HepG2 (cell line): ENCODE measurements at regions not wholly inside any gene's neighbourhood (a gene's known extent, or its start where the extent isn't known, plus 50 kb on each side); places are given as distances from the start of the nearest gene placed in this dataset.

Source experiments
- ATAC-seq: fragments of 200-7000 bp; cut with Tn5 transposase; 3 replicates; pipeline ENCODE4 v1.9.1; 2020; ENCODE audit warnings: mild to moderate bottlenecking, moderate library complexity
- BruUV-seq: library from RNA; stranded (reverse); fragments of 400-500 nt; replicated peaks from 2 replicates; lab custom pipeline; 2021; lab: Mats Ljungman, UMichigan
- CTCF ChIA-PET: fragments of 300-600 bp; formaldehyde crosslinking; extraction: SDS; loops from one replicate; lab custom pipeline; 2021; ENCODE audit warnings: low total read pairs, inconsistent platforms, low intra/inter-chr PET ratio; lab: Yijun Ruan, JAX
- POLR2A ChIA-PET: fragments of 350-600 bp; sonication (Branson Sonifier 250); formaldehyde crosslinking; loops from one replicate; lab custom pipeline; 2020; ENCODE audit warnings: antibody characterized with exemption, inconsistent platforms; lab: Yijun Ruan, JAX
- DNase-seq: peaks from one replicate; pipeline ENCODE4 v3.0.0-alpha.2; 2015; ENCODE audit warnings: low spot score
- FAIRE-seq: peaks from 3 replicates; lab custom pipeline; 2011; peaks lifted over from hg19 to GRCh38; lab: Jason Lieb, UNC
- H2AFZ ChIP-seq: one replicate; pipeline ENCODE4 v1.6.1; 2011; ENCODE audit warnings: low read length, inconsistent platforms
- H3K27ac ChIP-seq: fragments of 300-600 bp; 3 replicates; pipeline ENCODE4 v1.8.0; 2011; ENCODE audit warnings: mixed run types, mild to moderate bottlenecking, mixed read lengths, low read length, inconsistent platforms; ENCODE audit not compliant: insufficient read depth; ENCODE audit errors: extremely low read length
- H3K27me3 ChIP-seq, 2 experiments: fragments of 200-600 bp in 1 of 2; 2 replicates in 1 of 2; 3 replicates in 1 of 2; pipeline versions ENCODE4 v1.6.0 to v1.8.0; 2011; ENCODE audit warnings: low read length in 2 of 2, mild to moderate bottlenecking in 2 of 2, moderate library complexity in 2 of 2, inconsistent platforms in 1 of 2; ENCODE audit not compliant: insufficient read depth in 2 of 2, control insufficient read depth in 1 of 2
- H3K36me3 ChIP-seq, 2 experiments: fragments of 200-600 bp in 1 of 2; replicated peaks in 1 of 2; 2 replicates in 1 of 2; 3 replicates in 1 of 2; pipeline versions ENCODE4 v1.5.1 to v1.8.0; 2011; ENCODE audit warnings: low read length in 2 of 2, inconsistent platforms in 1 of 2; ENCODE audit not compliant: insufficient read depth in 2 of 2, control insufficient read depth in 1 of 2
- H3K4me1 ChIP-seq: 2 replicates; pipeline ENCODE4 v1.5.1; 2012; ENCODE audit warnings: low read length, inconsistent platforms; ENCODE audit not compliant: insufficient read depth
- H3K4me2 ChIP-seq: 2 replicates; pipeline ENCODE4 v1.6.0; 2011; ENCODE audit warnings: low read depth, low read length, inconsistent platforms
- H3K4me3 ChIP-seq, 3 experiments: fragments of 200-600 bp in 1 of 3; sonication (generic), shearing (Covaris generic) in 1 of 3; replicated peaks in 1 of 3; 2 replicates each; pipeline ENCODE4 v1.5.1; 2011 to 2016; ENCODE audit warnings: low read length in 3 of 3, inconsistent platforms in 2 of 3, low read depth in 2 of 3, mild to moderate bottlenecking in 2 of 3, control low read depth in 1 of 3, mixed read lengths in 1 of 3; ENCODE audit not compliant: insufficient read depth in 1 of 3
- H3K79me2 ChIP-seq: one replicate; pipeline ENCODE4 v1.6.1; 2011; ENCODE audit warnings: low read length, inconsistent platforms; ENCODE audit not compliant: insufficient read depth
- H3K9ac ChIP-seq: 2 replicates; pipeline ENCODE4 v1.6.0; 2011; ENCODE audit warnings: mild to moderate bottlenecking, low read depth, low read length, inconsistent platforms; ENCODE audit not compliant: insufficient read depth
- H3K9me3 ChIP-seq: 2 replicates; pipeline ENCODE4 v1.5.1; 2012; ENCODE audit warnings: mild to moderate bottlenecking, low read length
- H4K20me1 ChIP-seq: 2 replicates; pipeline ENCODE4 v1.6.0; 2011; ENCODE audit warnings: inconsistent platforms, mild to moderate bottlenecking, low read length, moderate library complexity; ENCODE audit not compliant: insufficient read depth
- MAFF ChIP-seq: IDR thresholded peaks from 2 replicates; pipeline ENCODE4 v1.6.1; 2011; ENCODE audit warnings: low read depth, low read length, improper control_type of control experiment
- MAFK ChIP-seq, 2 experiments: IDR thresholded peaks in 1 of 2; conservative IDR thresholded peaks in 1 of 2; 2 replicates each; pipeline ENCODE4 v1.6.1; 2011; ENCODE audit warnings: improper control_type of control experiment in 2 of 2, low read length in 2 of 2
- NFYC ChIP-seq: IDR thresholded peaks from 2 replicates; pipeline ENCODE4 v1.6.1; 2016; ENCODE audit warnings: missing genetic modification reagents, missing compliant biosample characterization
- RERE ChIP-seq: IDR thresholded peaks from 2 replicates; pipeline ENCODE4 v1.6.1; 2016; ENCODE audit warnings: low read depth, missing genetic modification reagents, missing compliant biosample characterization
- ZNF180 ChIP-seq: sonication (generic); formaldehyde crosslinking; IDR thresholded peaks from 2 replicates; pipeline ENCODE4 v1.4.0; 2020; ENCODE audit warnings: low read depth, missing genetic modification reagents, borderline replicate concordance
- in situ Hi-C: cut with HindIII; loops from 2 replicates; pipeline ENCODE4 v1.10.0; 2017; ENCODE audit warnings: low pct_unique_long_range_greater_than_20kb; ENCODE audit not compliant: extremely low pct_ligation_motif_present
- intact Hi-C: fragments of 100-400 bp; cut with micrococcal nuclease; formaldehyde crosslinking; loops from one replicate; pipeline ENCODE4 v1.10.0; 2022; ENCODE audit not compliant: unreplicated experiment

GRCh38 chr13:85445534-85445933, 353.7 kb downstream of the SLITRK6 start:
- Histone ChIP-seq H2AFZ (no peak overlapping the region), H3K36me3 (no peaks in the 10 kb centered on the region), H3K4me2 (no peak overlapping the region), H3K27ac (no peak overlapping the region), H3K9me3 (no peaks in the 10 kb centered on the region), H3K79me2 (no peaks in the 10 kb centered on the region), H3K9ac (no peak overlapping the region), H4K20me1 (no peaks in the 10 kb centered on the region), H3K4me1 (no peaks in the 10 kb centered on the region), H3K4me3 (no peak overlapping the region), H3K27me3 (no peaks in the 10 kb centered on the region)
- TF ChIP-seq NFYC (CRISPR knock-in tag) (no peak), MAFF (peak; percentile 49; the same call in 1 of the 2 replicates), MAFK (conservative IDR thresholded peaks at IDR 0.05 in 1 of 2, IDR thresholded peaks at IDR 0.05 in 1 of 2; ENCODE audit: low read length in 2 of 2) (peak in 1 of 2 experiments; percentile 69; a peak in 3 of 4 replicates), RERE (no peak), ZNF180 (no peak)
- intact Hi-C loops: no loop called here
- no peak for FAIRE-seq
- in situ Hi-C loops: no loop called here
- no peak for ATAC-seq
- no peak for DNase-seq
- ChIA-PET POLR2A (no interaction called here), CTCF (no interaction called here)
- no TSS peak for BruUV-seq
